DND-41 (cell line): ENCODE measurements at regions not wholly inside any gene's neighbourhood (a gene's known extent, or its start where the extent isn't known, plus 50 kb on each side); places are given as distances from the start of the nearest gene placed in this dataset.

ENCODE experiments used
- ATAC-seq: fragments of 200-7000 bp; cut with Tn5 transposase; 3 replicates; pipeline ENCODE4 v1.9.1; 2021; ENCODE audit warnings: low read depth; ENCODE audit not compliant: insufficient read depth
- DNase-seq: peaks from one replicate; pipeline ENCODE4 v3.0.0-alpha.2; 2020
- H2AFZ ChIP-seq: 2 replicates; pipeline ENCODE4 v1.6.0; 2012; ENCODE audit warnings: low read depth, low read length
- H3K27ac ChIP-seq: 2 replicates; pipeline ENCODE4 v1.5.1; 2012; ENCODE audit warnings: low read length, inconsistent platforms
- H3K27me3 ChIP-seq: fragments of 200-600 bp; sonication (generic); 2 replicates; pipeline ENCODE4 v1.6.0; 2012; ENCODE audit warnings: low read length, mild to moderate bottlenecking, inconsistent platforms; ENCODE audit not compliant: insufficient read depth, poor library complexity
- H3K36me3 ChIP-seq: 2 replicates; pipeline ENCODE4 v1.5.1; 2012; ENCODE audit warnings: low read length, inconsistent platforms; ENCODE audit not compliant: insufficient read depth
- H3K4me1 ChIP-seq: 2 replicates; pipeline ENCODE4 v1.5.1; 2012; ENCODE audit warnings: mild to moderate bottlenecking, low read length; ENCODE audit not compliant: insufficient read depth
- H3K4me2 ChIP-seq: 2 replicates; pipeline ENCODE4 v1.6.0; 2012; ENCODE audit warnings: mild to moderate bottlenecking, moderate library complexity, low read length, inconsistent platforms; ENCODE audit not compliant: insufficient read depth
- H3K4me3 ChIP-seq, 2 experiments: fragments of 200-600 bp in 1 of 2; shearing (Covaris generic) in 1 of 2; 2 replicates each; pipeline ENCODE4 v1.5.1; 2012 to 2016; ENCODE audit warnings: inconsistent platforms in 2 of 2, low read length in 2 of 2, mild to moderate bottlenecking in 2 of 2, low read depth in 1 of 2, moderate library complexity in 1 of 2
- H3K79me2 ChIP-seq: 2 replicates; pipeline ENCODE4 v1.6.0; 2012; ENCODE audit warnings: low read length, inconsistent platforms; ENCODE audit not compliant: insufficient read depth
- H3K9ac ChIP-seq: 2 replicates; pipeline ENCODE4 v1.6.0; 2012; ENCODE audit warnings: low read depth, mild to moderate bottlenecking, inconsistent platforms, low read length, moderate library complexity
- H3K9me3 ChIP-seq: 2 replicates; pipeline ENCODE4 v1.5.1; 2012; ENCODE audit warnings: low read length, moderate library complexity, mild to moderate bottlenecking, inconsistent platforms; ENCODE audit not compliant: insufficient read depth, severe bottlenecking
- H4K20me1 ChIP-seq: 2 replicates; pipeline ENCODE4 v1.6.0; 2012; ENCODE audit warnings: low read length; ENCODE audit not compliant: insufficient read depth
- EZH2 ChIP-seq: IDR thresholded peaks from 3 replicates; pipeline ENCODE4 v1.6.1; 2012; ENCODE audit warnings: borderline replicate concordance, low read depth, mild to moderate bottlenecking, moderate library complexity, low read length, inconsistent platforms; ENCODE audit not compliant: severe bottlenecking
- TF ChIP-seq, protein P1 (sequence below): IDR thresholded peaks from 2 replicates; pipeline ENCODE4 v1.5.1; 2012; ENCODE audit warnings: borderline replicate concordance, low read length, moderate library complexity, mild to moderate bottlenecking; ENCODE audit not compliant: poor library complexity, severe bottlenecking; ENCODE audit errors: extremely low read depth

- no peaks in the 10 kb centered on the region for H3K9me3 ChIP-seq
- no peak overlapping the region for H2AFZ ChIP-seq
- ATAC-seq (no peak), DNase-seq (no peak)
- no peaks in the 10 kb centered on the region for H3K4me1 ChIP-seq
- peaks cover 9% of the 10 kb centered on the region for H3K27me3 ChIP-seq
- no peaks in the 10 kb centered on the region for H4K20me1 ChIP-seq
- H3K4me3 ChIP-seq = no peak overlapping the region
- H3K9ac ChIP-seq = no peak overlapping the region
- TF ChIP-seq, protein P1, sequence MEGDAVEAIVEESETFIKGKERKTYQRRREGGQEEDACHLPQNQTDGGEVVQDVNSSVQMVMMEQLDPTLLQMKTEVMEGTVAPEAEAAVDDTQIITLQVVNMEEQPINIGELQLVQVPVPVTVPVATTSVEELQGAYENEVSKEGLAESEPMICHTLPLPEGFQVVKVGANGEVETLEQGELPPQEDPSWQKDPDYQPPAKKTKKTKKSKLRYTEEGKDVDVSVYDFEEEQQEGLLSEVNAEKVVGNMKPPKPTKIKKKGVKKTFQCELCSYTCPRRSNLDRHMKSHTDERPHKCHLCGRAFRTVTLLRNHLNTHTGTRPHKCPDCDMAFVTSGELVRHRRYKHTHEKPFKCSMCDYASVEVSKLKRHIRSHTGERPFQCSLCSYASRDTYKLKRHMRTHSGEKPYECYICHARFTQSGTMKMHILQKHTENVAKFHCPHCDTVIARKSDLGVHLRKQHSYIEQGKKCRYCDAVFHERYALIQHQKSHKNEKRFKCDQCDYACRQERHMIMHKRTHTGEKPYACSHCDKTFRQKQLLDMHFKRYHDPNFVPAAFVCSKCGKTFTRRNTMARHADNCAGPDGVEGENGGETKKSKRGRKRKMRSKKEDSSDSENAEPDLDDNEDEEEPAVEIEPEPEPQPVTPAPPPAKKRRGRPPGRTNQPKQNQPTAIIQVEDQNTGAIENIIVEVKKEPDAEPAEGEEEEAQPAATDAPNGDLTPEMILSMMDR = no peak
- TF ChIP-seq EZH2 = no peak
- H3K79me2 ChIP-seq = no peaks in the 10 kb centered on the region
- no peak overlapping the region for H3K27ac ChIP-seq
- no peaks in the 10 kb centered on the region for H3K36me3 ChIP-seq
- no peak overlapping the region for H3K4me2 ChIP-seq
Measured at GRCh38 chr14:99338313-99338712, 66.3 kb upstream of the BCL11B start.

DNA sequence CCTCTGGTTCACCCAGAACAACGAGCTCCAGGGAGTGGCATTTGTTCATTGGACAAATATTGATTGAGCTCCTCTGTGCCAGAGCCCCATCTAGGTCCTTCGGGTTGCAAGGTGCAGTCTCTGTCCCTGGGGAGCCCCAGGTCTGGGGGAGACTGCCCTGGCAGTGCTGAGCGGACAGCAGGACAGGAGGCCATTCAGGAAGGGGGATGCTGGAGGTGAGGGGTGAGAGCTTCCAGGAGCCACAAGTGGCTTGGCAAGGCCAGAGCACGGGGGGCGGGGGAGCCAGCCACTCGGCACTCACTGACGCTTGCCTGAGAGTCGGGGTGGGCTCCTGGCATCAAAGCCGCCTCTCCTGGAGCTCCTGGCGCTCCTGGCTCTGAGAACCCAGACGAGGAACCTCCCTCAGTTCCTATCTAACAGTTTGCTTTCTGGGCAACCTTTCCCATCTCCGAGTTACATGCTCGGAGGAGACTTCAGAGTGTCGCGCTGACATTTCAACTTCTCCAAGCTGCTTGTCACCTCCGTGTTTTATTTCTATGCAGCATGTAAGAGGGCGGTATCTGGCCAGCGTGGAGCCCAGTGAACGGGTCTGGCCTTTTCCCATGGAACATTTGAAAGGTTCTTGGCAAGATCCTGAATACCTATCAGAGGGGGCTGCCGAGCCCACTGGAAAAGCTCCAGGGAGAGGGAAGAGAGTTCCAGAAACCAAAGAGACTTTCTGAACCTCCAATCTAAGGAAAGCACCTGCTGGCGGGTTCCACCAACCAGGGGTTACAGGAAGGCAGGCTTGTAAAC lies 62.0 kb upstream of the BCL11B start:
- Histone ChIP-seq H3K36me3 (no peaks in the 10 kb centered on the region), H3K4me1 (no peaks in the 10 kb centered on the region), H4K20me1 (no peaks in the 10 kb centered on the region), H3K4me2 (no peak overlapping the region), H3K9ac (no peak overlapping the region), H3K27me3 (peaks cover 3% of the 10 kb centered on the region), H3K79me2 (no peaks in the 10 kb centered on the region), H3K9me3 (no peaks in the 10 kb centered on the region), H2AFZ (no peak overlapping the region), H3K27ac (no peak overlapping the region), H3K4me3 (no peak overlapping the region)
- ATAC-seq (no peak), DNase-seq (no peak)
- TF ChIP-seq, protein P1 = no peak

GRCh38 chr14:99333214-99333613 lies 61.2 kb upstream of the BCL11B start:
- H3K9me3 ChIP-seq = no peaks in the 10 kb centered on the region
- DNase-seq = no peak
- no peaks in the 10 kb centered on the region for H4K20me1 ChIP-seq
- H3K9ac ChIP-seq = no peak overlapping the region
- TF ChIP-seq, protein P1 = no peak
- TF ChIP-seq EZH2 = no peak
- no peak overlapping the region for H3K4me3 ChIP-seq
- H3K79me2 ChIP-seq = no peaks in the 10 kb centered on the region
- no peaks in the 10 kb centered on the region for H3K36me3 ChIP-seq
- no peak for ATAC-seq
- H3K4me1 ChIP-seq = no peaks in the 10 kb centered on the region
- H2AFZ ChIP-seq = no peak overlapping the region
- H3K27ac ChIP-seq = no peak overlapping the region
- no peak overlapping the region for H3K4me2 ChIP-seq
- H3K27me3 ChIP-seq = peaks cover 3% of the 10 kb centered on the region
